AG09309 (cell line): ENCODE measurements at regions not wholly inside any gene's neighbourhood (a gene's known extent, or its start where the extent isn't known, plus 50 kb on each side); places are given as distances from the start of the nearest gene placed in this dataset.

Source experiments
- DNase-seq: peaks from one replicate; pipeline ENCODE4 v3.0.0-alpha.2; 2010; ENCODE audit warnings: low read depth
- H3K4me3 ChIP-seq: 2 replicates; pipeline ENCODE4 v1.5.1; 2011; ENCODE audit warnings: mild to moderate bottlenecking, low read depth, low read length, moderate library complexity; ENCODE audit not compliant: control insufficient read depth
- TF ChIP-seq, protein P1 (sequence below): IDR thresholded peaks from 2 replicates; pipeline ENCODE4 v1.5.1; 2011; ENCODE audit warnings: mild to moderate bottlenecking, low read depth, low read length, inconsistent platforms; ENCODE audit not compliant: insufficient read depth, control insufficient read depth; ENCODE audit errors: missing control alignments

- no peak overlapping the region for H3K4me3 ChIP-seq
- no peak for DNase-seq
- TF ChIP-seq, protein P1, sequence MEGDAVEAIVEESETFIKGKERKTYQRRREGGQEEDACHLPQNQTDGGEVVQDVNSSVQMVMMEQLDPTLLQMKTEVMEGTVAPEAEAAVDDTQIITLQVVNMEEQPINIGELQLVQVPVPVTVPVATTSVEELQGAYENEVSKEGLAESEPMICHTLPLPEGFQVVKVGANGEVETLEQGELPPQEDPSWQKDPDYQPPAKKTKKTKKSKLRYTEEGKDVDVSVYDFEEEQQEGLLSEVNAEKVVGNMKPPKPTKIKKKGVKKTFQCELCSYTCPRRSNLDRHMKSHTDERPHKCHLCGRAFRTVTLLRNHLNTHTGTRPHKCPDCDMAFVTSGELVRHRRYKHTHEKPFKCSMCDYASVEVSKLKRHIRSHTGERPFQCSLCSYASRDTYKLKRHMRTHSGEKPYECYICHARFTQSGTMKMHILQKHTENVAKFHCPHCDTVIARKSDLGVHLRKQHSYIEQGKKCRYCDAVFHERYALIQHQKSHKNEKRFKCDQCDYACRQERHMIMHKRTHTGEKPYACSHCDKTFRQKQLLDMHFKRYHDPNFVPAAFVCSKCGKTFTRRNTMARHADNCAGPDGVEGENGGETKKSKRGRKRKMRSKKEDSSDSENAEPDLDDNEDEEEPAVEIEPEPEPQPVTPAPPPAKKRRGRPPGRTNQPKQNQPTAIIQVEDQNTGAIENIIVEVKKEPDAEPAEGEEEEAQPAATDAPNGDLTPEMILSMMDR, result no peak
Observed at GRCh38 chr3:46107682-46108081, 80.4 kb upstream of the XCR1 start.

DNA sequence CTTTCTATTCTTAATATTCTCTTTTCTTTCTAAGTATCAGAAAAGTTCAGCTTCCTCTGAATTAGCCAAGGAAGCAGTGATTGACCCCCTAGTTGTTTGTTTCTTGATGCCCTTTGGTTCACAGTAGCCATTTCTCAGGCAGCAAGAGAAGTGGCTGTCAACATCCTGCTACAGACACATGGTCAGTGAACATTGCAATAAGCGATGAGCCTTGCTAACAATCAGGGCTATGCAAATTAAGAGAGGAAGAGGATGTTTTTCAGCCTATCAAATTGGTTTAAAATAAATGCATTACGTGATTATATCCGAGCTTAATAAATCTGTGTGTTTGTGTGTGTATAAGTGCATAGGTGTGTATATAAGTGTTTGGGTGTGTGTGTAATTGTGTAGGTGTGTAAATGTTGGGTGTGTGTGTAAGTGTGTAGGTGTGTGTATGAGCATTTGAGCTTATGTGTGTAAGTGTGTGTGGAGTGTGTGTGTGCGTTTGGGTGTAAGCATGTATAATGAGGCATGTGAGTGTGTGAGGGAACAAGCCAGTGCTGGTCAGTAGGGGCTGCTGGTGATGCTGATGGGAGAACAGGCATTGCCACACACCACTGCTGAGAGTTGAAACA, 78.1 kb upstream of the XCR1 start:
- no peak for DNase-seq
- TF ChIP-seq, protein P1, result no peak
- no peak overlapping the region for H3K4me3 ChIP-seq

DNA sequence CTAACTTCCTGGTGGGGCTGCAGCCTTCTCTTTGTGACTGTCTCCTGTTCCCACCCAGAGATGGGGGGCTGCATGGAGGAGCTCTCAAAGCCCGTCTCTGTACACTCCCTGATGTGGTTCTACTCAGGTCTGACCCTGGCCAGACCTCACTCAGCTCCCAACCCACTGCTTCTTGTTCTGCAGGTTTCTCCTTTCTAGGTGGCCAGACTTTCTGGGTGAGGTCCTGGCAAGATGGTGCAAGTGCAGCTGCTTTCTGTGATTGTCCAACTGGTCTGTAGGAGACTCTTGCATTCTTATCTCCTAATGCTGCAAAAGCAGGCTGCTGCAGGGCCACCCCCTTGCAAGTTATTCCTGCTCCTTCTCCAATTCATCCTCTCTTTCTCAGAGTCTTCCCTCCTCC, 77.4 kb upstream of the XCR1 start:
- no peak for DNase-seq
- TF ChIP-seq, protein P1, result no peak
- H3K4me3 ChIP-seq, result no peak overlapping the region

DNA sequence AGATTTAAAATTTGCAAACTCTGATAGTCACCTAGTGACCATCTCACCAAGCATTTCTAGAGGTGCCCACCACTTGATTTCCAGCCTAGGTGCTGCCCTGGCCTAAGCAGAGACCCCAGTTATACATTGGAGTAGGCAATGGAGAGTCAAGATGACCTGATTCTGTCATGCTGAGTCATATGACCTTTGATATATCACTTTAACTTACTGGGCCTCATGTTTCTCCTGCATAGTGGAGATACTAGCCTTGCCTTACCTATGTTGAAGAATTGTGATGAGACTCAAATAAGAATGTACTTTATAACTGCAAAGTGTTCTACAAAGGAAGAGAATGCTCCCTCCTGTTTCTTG, 75.5 kb upstream of the XCR1 start:
- H3K4me3 ChIP-seq, result no peak overlapping the region
- no peak for DNase-seq
- TF ChIP-seq, protein P1, result no peak

GRCh38 chr3:46102059-46102779, 74.9 kb upstream of the XCR1 start:
- TF ChIP-seq, protein P1, result no peak
- no peak for DNase-seq
- H3K4me3 ChIP-seq, result no peak overlapping the region

GRCh38 chr3:46100812-46101211, 73.5 kb upstream of the XCR1 start:
- TF ChIP-seq, protein P1, result no peak
- DNase-seq, result no peak
- H3K4me3 ChIP-seq, result no peak overlapping the region
